ENCODE measurements at regions not wholly inside any gene's neighbourhood (a gene's known extent, or its start where the extent isn't known, plus 50 kb on each side); places are given as distances from the start of the nearest gene placed in this dataset.

- TF ChIP-seq BHLHE40 (IDR thresholded peaks at IDR 0.05; ENCODE audit: borderline replicate concordance in 1 of 2, low read depth in 2 of 2, low read length in 1 of 2) = no peak
- TF ChIP-seq ZBTB4 (CRISPR knock-in tag; IDR thresholded peaks at IDR 0.05) = no peak
- TF ChIP-seq POLR2AphosphoS2 (IDR thresholded peaks at IDR 0.05; ENCODE audit: low read depth, low read length) = no peak
These were observed 282.4 kb downstream of the MEIS1 start (continued) for GRCh38 chr2:66717218-66717905.

GRCh38 chr2:66717973-66718372, 283.0 kb downstream of the MEIS1 start:
- H3K4me2 ChIP-seq (ENCODE audit: control insufficient read depth, insufficient read depth) = no peak overlapping the region
- intact Hi-C loops (cut with micrococcal nuclease; ENCODE audit: unreplicated experiment) (no loop called here), in situ Hi-C loops (cut with MboI) (no loop called here)
- no peaks in the 10 kb centered on the region for H4K20me1 ChIP-seq (ENCODE audit: control insufficient read depth, insufficient read depth)
- no peaks in the 10 kb centered on the region for H3K4me1 ChIP-seq (ENCODE audit: control insufficient read depth, insufficient read depth, low read length)
- FAIRE-seq = no peak
- SMC1A ChIA-PET (ENCODE audit: uncharacterized antibody, unreplicated experiment) = interaction anchor here (0.7 kb wide), 1 partner anchor 7 kb away, joined by 3 read pairs; no protein-coding TSS in a partner anchor
- WGBS (ENCODE audit: insufficient coverage, insufficient replicate concordance, low lambda C conversion rate, missing lambda C conversion rate) = 10% methylated on average over 4 of the region's 4 CpGs
- no peaks in the 10 kb centered on the region for H3K79me2 ChIP-seq (ENCODE audit: control insufficient read depth, insufficient read depth, low read length)
- no peaks in the 10 kb centered on the region for H3K9me3 ChIP-seq (replicated peaks; ENCODE audit: control insufficient read depth, insufficient read depth, low read length)
- no peak overlapping the region for H3K27ac ChIP-seq (ENCODE audit: control insufficient read depth, insufficient read depth)
- POLR2A ChIA-PET = no interaction called here
- no peak overlapping the region for H3K9ac ChIP-seq (ENCODE audit: control insufficient read depth, insufficient read depth, low read length)
- BruUV-seq (replicated peaks) = no TSS peak
- CTCF ChIA-PET = no interaction called here
- no peaks in the 10 kb centered on the region for H3K36me3 ChIP-seq (ENCODE audit: control insufficient read depth in 2 of 2, insufficient read depth in 2 of 2, low read length in 1 of 2)
- no peak overlapping the region for H3K4me3 ChIP-seq
- RAD21 ChIA-PET (ENCODE audit: unreplicated experiment) = no interaction called here
- no peak for DNase-seq (ENCODE audit: low read depth, low spot score)
- no peak for ATAC-seq
- TF ChIP-seq BCL11A (IDR thresholded peaks at IDR 0.05; ENCODE audit: low read depth, low read length) (no peak), MAX (IDR thresholded peaks at IDR 0.05; ENCODE audit: low read depth, low read length) (no peak), ZBED1 (IDR thresholded peaks at IDR 0.05; ENCODE audit: borderline replicate concordance) (no peak), TAF1 (IDR thresholded peaks at IDR 0.05; ENCODE audit: borderline replicate concordance, low read depth, low read length) (no peak), ETV6 (conservative IDR thresholded peaks at IDR 0.05 in 1 of 2, IDR thresholded peaks at IDR 0.05 in 1 of 2; ENCODE audit: borderline replicate concordance in 1 of 2, low read depth in 1 of 2) (no peak), FOXM1 (IDR thresholded peaks at IDR 0.05; ENCODE audit: low read depth, low read length) (no peak), IKZF2 (IDR thresholded peaks at IDR 0.05) (no peak), ELK1 (IDR thresholded peaks at IDR 0.05; ENCODE audit: low read depth, low read length) (no peak), ZNF207 (IDR thresholded peaks at IDR 0.05; ENCODE audit: borderline replicate concordance) (no peak)
- H3K27me3 ChIP-seq (replicated peaks in 1 of 2; ENCODE audit: control insufficient read depth in 2 of 2, insufficient read depth in 2 of 2, low read length in 1 of 2) = no peaks in the 10 kb centered on the region
- no peak overlapping the region for H2AFZ ChIP-seq (ENCODE audit: control insufficient read depth, low read depth, low read length)

All from GM12878 (cell line).